Astrocyte of the cerebellum (primary cell): ENCODE measurements at regions not wholly inside any gene's neighbourhood (a gene's known extent, or its start where the extent isn't known, plus 50 kb on each side); places are given as distances from the start of the nearest gene placed in this dataset.
A peak's percentile ranks its signal among the peaks of the same experiment; 100 is the strongest.

Experiments
- DNase-seq: peaks from one replicate; pipeline ENCODE4 v3.0.0-alpha.2; 2011; ENCODE audit warnings: low read depth
- H3K4me3 ChIP-seq: 2 replicates; pipeline ENCODE4 v1.5.1; 2011; ENCODE audit warnings: mild to moderate bottlenecking, low read depth, low read length, moderate library complexity
- CTCF ChIP-seq: IDR thresholded peaks from 2 replicates; pipeline ENCODE4 v1.5.1; 2012; ENCODE audit warnings: low read length, low read depth, moderate library complexity, mild to moderate bottlenecking; ENCODE audit errors: missing control alignments
- in situ Hi-C: cut with HindIII; loops from 2 replicates; pipeline ENCODE4 v1.10.0; 2017; ENCODE audit warnings: low sequenced_read_pairs

GRCh38 chrX:110414679-110415439 is 56.2 kb downstream of the RTL9 start:
- H3K4me3 ChIP-seq, result no peak overlapping the region
- DNase-seq, result no peak
- TF ChIP-seq CTCF, result no peak
- in situ Hi-C loops, result loop anchor here (25.0 kb wide), 1 partner anchor 228 kb away; no protein-coding TSS in a partner anchor

- no peak overlapping the region for H3K4me3 ChIP-seq
- in situ Hi-C loops, result loop anchor here (25.0 kb wide), 1 partner anchor 228 kb away; no protein-coding TSS in a partner anchor
- no peak for TF ChIP-seq CTCF
- no peak for DNase-seq
These were observed 57.0 kb downstream of the RTL9 start for GRCh38 chrX:110415440-110416170.

- no peak for TF ChIP-seq CTCF
- no peak overlapping the region for H3K4me3 ChIP-seq
- in situ Hi-C loops, result loop anchor here (25.0 kb wide), 1 partner anchor 230 kb away; no protein-coding TSS in a partner anchor
- no peak for DNase-seq
These were observed 58.5 kb downstream of the RTL9 start for GRCh38 chrX:110417128-110417527.

- H3K4me3 ChIP-seq, result no peak overlapping the region
- in situ Hi-C loops, result loop anchor here (25.0 kb wide), 1 partner anchor 231 kb away; no protein-coding TSS in a partner anchor
- TF ChIP-seq CTCF, result peak; percentile 63
- peak; percentile 49 for DNase-seq
These were observed 59.9 kb downstream of the RTL9 start for GRCh38 chrX:110418316-110419235.

GRCh38 chrX:110419512-110419911 is 60.9 kb downstream of the RTL9 start:
- H3K4me3 ChIP-seq, result no peak overlapping the region
- in situ Hi-C loops, result loop anchor here (25.0 kb wide), 1 partner anchor 232 kb away; no protein-coding TSS in a partner anchor
- TF ChIP-seq CTCF, result no peak
- DNase-seq, result no peak
